Activated naive CD4-positive, alpha-beta T cell treated with anti-CD3 and anti-CD28 coated beads, Interleukin-2, amount 10 ng/mL, durations not matched to agents 7 days and 5 days (primary cell): ENCODE measurements at regions not wholly inside any gene's neighbourhood (a gene's known extent, or its start where the extent isn't known, plus 50 kb on each side); places are given as distances from the start of the nearest gene placed in this dataset.

Experiments used
- CTCF ChIA-PET: fragments of 350-600 bp; sonication (Branson Sonifier 250); formaldehyde crosslinking; loops from one replicate; lab custom pipeline; 2021; ENCODE audit warnings: antibody characterized with exemption; lab: Charles Lee
- DNase-seq: peaks from one replicate; pipeline ENCODE4 v3.0.0-alpha.2; 2020
- H3K27ac Mint-ChIP-seq: one replicate; pipeline ENCODE4 v1.8.0; 2021; ENCODE audit warnings: mild to moderate bottlenecking, moderate library complexity, mixed read lengths
- H3K27me3 Mint-ChIP-seq: one replicate; pipeline ENCODE4 v1.8.0; 2021; ENCODE audit warnings: mild to moderate bottlenecking, mixed read lengths
- H3K36me3 Mint-ChIP-seq: one replicate; pipeline ENCODE4 v1.8.0; 2021; ENCODE audit warnings: mixed read lengths
- H3K4me1 Mint-ChIP-seq: one replicate; pipeline ENCODE4 v1.8.0; 2021; ENCODE audit warnings: mixed read lengths
- H3K4me3 Mint-ChIP-seq: one replicate; pipeline ENCODE4 v1.8.0; 2021; ENCODE audit warnings: mild to moderate bottlenecking, moderate library complexity, mixed read lengths
- H3K9me3 Mint-ChIP-seq: one replicate; pipeline ENCODE4 v1.8.0; 2021; ENCODE audit warnings: mixed read lengths

DNA sequence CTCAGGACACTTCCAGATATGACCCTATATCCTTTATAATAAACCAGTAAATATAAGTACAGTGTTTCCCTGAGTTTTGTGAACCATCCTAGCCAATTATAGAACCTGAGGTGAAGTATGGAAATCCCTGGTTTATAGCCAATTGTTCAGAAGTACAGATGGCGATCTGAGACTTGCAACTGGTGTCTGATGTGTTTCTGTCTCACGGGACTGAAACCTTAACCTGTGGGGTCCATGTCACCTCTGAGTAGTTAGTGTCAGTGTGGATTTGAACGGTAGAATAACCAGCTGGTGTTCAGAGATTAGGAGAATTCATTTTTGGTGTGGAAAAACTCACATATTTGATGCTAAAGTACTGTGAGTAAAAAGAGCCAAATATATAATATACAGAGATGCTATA is 606.6 kb downstream of the MAFB start:
- no peak overlapping the region for H3K4me3 Mint-ChIP-seq
- H3K27me3 Mint-ChIP-seq, result no peaks in the 10 kb centered on the region
- no peaks in the 10 kb centered on the region for H3K36me3 Mint-ChIP-seq
- no peak for DNase-seq
- no peaks in the 10 kb centered on the region for H3K9me3 Mint-ChIP-seq
- no peaks in the 10 kb centered on the region for H3K4me1 Mint-ChIP-seq
- H3K27ac Mint-ChIP-seq, result no peak overlapping the region
- CTCF ChIA-PET, result no interaction called here

DNA sequence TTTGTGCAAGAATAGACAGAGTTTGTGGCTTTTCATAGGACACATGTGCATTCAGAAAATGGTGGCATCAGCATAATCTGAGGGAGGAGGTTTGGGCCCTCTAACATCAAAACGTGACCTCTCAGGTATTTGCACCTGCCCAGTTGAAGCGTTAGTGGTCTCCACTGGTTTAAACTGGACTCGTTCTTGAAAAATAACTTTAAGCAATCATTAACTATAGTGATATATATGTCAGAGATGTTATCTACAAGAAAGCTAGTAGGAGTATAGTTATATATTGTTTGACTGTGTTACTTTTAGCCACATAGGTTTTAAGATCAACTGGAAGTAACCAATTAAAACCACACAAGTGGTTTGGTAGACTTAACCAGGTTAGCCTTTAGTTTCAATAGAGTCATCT is 607.4 kb downstream of the MAFB start:
- Mint-ChIP-seq H3K27me3 (no peaks in the 10 kb centered on the region), H3K27ac (no peak overlapping the region), H3K36me3 (no peaks in the 10 kb centered on the region), H3K4me1 (no peaks in the 10 kb centered on the region), H3K9me3 (no peaks in the 10 kb centered on the region), H3K4me3 (no peak overlapping the region)
- CTCF ChIA-PET, result no interaction called here
- no peak for DNase-seq

DNA sequence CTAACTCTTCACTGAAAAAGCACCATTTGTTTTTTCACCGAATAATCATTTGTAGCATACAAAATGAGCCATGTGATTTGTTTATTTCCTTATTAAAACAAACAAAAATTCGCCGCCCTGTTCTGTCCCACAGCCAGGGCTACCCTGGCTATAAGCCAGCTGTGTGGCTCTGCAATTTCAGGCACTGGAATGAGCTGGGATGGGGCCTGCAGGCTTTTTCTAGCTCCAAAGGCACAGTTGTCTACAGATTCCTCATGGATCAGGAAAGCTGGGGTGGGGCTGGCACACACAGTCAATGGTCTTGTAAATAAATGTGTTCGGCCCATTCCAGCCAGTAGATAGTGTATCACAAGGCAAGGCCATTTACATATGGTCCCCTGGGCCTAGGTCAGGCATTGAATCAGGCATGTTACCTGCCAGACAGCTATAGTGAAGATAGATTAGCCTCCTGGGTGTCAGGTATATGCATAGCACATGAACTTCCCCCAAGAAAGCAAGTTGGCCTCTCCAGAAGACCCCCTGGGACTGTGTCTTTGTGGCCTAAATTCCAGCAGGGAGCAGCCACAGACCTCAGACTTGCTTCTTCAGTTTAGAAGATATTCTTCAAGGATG is 608.9 kb downstream of the MAFB start:
- H3K4me3 Mint-ChIP-seq, result no peak overlapping the region
- no peak overlapping the region for H3K27ac Mint-ChIP-seq
- CTCF ChIA-PET, result no interaction called here
- no peaks in the 10 kb centered on the region for H3K27me3 Mint-ChIP-seq
- no peaks in the 10 kb centered on the region for H3K9me3 Mint-ChIP-seq
- H3K4me1 Mint-ChIP-seq, result no peaks in the 10 kb centered on the region
- H3K36me3 Mint-ChIP-seq, result no peaks in the 10 kb centered on the region
- DNase-seq, result no peak

DNA sequence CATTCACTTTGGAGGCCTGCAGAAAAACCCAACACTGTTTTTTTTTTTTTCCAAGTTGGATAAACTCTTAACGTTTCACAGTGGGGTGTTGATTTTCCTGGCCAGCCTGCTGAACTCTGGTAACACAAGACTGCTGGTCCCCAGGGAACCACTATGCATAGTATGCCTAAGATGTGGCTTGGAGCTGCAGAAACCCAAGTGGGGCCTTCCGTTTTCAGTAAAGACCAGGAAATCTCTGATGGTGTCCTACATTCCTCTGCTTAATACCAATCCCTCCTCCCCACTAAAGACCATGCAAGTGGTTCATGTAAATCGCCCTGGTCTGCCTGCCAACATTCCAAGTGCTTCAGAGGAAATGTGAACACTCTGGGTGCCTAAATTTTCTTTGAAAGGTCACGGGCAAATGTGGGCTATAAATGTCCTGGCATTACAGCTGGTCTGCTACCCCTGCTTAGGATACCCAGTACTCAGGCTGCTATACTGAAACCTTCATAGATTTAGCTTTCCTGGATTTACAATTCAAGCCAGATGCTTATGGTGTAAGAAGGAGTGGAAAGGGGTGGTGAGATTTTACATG is 615.4 kb downstream of the MAFB start:
- Mint-ChIP-seq H3K27ac (no peak overlapping the region), H3K4me1 (no peaks in the 10 kb centered on the region)
- CTCF ChIA-PET, result no interaction called here

DNA sequence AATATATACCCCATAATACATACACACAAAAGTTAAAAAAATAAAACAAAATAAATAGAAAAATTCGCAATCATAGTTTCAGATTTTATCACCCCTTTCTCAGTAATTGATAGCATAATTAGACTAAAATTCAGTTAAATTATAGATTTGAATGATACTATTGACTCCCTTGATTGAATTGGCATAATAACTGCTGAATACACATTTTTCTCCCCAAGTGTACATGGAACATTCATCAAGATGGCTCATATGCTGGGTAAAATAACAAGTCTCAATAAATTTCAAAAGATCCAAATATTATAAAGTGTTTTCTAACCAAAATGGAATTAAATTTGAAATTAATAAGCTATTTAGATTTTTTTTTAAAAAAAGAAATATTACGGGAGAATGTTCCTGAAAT is 616.1 kb downstream of the MAFB start:
- H3K4me1 Mint-ChIP-seq, result no peaks in the 10 kb centered on the region
- no peaks in the 10 kb centered on the region for H3K27me3 Mint-ChIP-seq
- no peak overlapping the region for H3K27ac Mint-ChIP-seq
- H3K36me3 Mint-ChIP-seq, result no peaks in the 10 kb centered on the region
- H3K9me3 Mint-ChIP-seq, result no peaks in the 10 kb centered on the region
- CTCF ChIA-PET, result no interaction called here
- no peak for DNase-seq
- H3K4me3 Mint-ChIP-seq, result no peak overlapping the region

More for the DNA sequence above, 615.4 kb downstream of the MAFB start:
- H3K36me3 Mint-ChIP-seq, result no peaks in the 10 kb centered on the region
- H3K9me3 Mint-ChIP-seq, result no peaks in the 10 kb centered on the region
- no peak for DNase-seq
- no peak overlapping the region for H3K4me3 Mint-ChIP-seq
- no peaks in the 10 kb centered on the region for H3K27me3 Mint-ChIP-seq

DNA sequence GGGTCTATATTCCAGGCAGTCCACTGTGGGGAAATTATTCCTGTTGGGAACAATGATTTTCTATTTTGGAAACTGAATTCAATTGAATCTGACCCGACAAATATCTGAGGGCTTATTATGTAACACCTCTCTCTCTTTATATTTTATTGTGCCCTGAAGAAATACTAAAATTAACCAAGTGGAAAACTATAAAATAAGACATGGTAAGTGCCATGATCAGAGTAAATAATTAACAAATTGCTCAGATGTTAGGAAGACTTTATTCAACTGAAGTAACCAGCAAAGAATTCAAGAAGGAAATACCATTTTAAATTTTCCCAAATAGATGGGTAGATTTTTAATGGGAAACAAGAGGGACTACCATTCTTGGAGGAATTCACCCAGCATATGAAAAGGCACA is 632.9 kb downstream of the MAFB start:
- no peak overlapping the region for H3K27ac Mint-ChIP-seq
- peaks cover 6% of the 10 kb centered on the region for H3K9me3 Mint-ChIP-seq
- H3K36me3 Mint-ChIP-seq, result no peaks in the 10 kb centered on the region
- no peak for DNase-seq
- CTCF ChIA-PET, result no interaction called here
- H3K4me1 Mint-ChIP-seq, result no peaks in the 10 kb centered on the region
- no peak overlapping the region for H3K4me3 Mint-ChIP-seq
- H3K27me3 Mint-ChIP-seq, result no peaks in the 10 kb centered on the region

DNA sequence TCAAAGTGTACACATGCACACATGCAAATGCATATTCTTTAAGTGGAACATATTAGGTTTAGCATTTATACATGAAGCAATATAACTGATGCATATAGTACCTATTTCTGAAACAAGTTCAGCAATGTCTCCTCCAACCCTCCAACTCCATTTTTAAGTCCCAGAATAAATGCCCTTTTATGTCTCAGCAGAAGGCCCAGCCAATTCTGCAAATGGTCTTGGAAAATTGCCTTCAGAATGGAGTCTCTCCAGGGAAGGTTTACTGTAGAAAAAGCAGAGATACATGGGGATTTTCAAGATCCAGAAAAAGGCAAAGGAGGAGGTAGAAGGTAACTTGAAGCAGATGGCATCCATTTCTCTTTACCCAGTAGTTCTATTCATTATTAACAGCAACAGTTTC is 633.3 kb downstream of the MAFB start:
- no peak overlapping the region for H3K27ac Mint-ChIP-seq
- no peaks in the 10 kb centered on the region for H3K27me3 Mint-ChIP-seq
- H3K9me3 Mint-ChIP-seq, result peaks cover 6% of the 10 kb centered on the region
- H3K36me3 Mint-ChIP-seq, result no peaks in the 10 kb centered on the region
- CTCF ChIA-PET, result no interaction called here
- H3K4me3 Mint-ChIP-seq, result no peak overlapping the region
- no peaks in the 10 kb centered on the region for H3K4me1 Mint-ChIP-seq
- no peak for DNase-seq

DNA sequence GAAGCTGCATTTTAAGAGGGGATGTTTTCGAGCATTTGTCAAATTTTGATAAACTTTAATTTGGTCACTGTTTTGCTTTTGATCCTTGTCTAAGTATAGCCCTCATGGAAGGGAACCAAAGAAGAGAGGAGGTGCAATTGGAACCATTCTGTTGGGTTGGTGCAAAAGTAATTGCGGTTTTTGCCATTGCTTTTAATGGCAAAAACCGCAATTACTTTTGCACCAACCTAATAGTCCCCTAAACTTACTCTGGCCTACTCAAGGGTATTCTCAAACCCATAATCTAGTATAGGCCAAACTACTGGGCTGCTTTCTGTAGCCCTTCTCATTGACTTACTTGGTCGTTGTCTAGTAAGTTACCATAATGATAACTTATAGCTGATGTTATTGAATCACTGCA is 634.7 kb downstream of the MAFB start:
- no peaks in the 10 kb centered on the region for H3K4me1 Mint-ChIP-seq
- no peak overlapping the region for H3K4me3 Mint-ChIP-seq
- peaks cover 4% of the 10 kb centered on the region for H3K9me3 Mint-ChIP-seq
- no peaks in the 10 kb centered on the region for H3K27me3 Mint-ChIP-seq
- CTCF ChIA-PET, result interaction anchor here (0.7 kb wide), 1 partner anchor 22 kb away, joined by 3 read pairs; no protein-coding TSS in a partner anchor
- no peak overlapping the region for H3K27ac Mint-ChIP-seq
- DNase-seq, result no peak
- no peaks in the 10 kb centered on the region for H3K36me3 Mint-ChIP-seq

DNA sequence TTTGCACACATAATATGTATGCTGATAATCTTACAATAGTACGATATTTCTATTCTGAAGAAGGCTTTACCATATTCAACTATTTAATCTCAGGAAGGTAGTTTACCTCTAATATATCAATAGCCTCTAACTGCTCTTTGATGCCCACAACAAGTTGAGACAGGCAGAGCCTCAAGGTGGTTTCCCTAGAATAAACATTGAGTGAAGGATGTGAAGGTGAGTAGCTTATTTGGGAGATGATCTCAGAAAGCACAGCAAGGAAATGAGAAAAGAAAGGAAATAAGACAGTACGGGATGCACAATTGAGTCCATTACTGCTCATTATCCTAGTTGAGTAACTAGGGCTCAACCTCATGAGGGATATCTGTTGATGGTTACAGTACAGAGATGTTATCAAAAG is 638.4 kb downstream of the MAFB start:
- DNase-seq, result no peak
- CTCF ChIA-PET, result interaction anchor here (1.1 kb wide), 1 partner anchor 28 kb away, joined by 3 read pairs; no protein-coding TSS in a partner anchor
- Mint-ChIP-seq H3K27ac (no peak overlapping the region), H3K4me3 (no peak overlapping the region), H3K4me1 (no peaks in the 10 kb centered on the region), H3K36me3 (no peaks in the 10 kb centered on the region), H3K9me3 (peaks cover 4% of the 10 kb centered on the region), H3K27me3 (no peaks in the 10 kb centered on the region)

DNA sequence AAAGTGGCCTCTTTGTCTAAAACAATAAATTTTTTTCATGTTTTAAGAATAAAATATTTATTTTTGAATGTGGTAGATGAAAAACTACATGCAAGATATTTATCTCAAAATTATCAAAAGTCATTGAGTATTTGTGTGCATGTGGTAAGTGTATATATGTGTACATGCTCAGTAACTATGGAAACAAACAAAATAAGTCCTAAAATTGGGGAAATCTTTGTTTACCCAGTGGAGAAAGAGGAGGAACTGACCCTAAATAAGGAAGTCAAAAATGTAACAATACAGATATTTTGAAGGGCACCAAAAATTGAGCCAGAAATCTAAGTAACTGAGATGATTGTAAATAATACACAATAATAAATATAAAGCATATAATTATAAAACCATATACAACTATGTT is 639.2 kb downstream of the MAFB start:
- Mint-ChIP-seq H3K27ac (no peak overlapping the region), H3K27me3 (no peaks in the 10 kb centered on the region), H3K4me1 (no peaks in the 10 kb centered on the region), H3K36me3 (no peaks in the 10 kb centered on the region), H3K9me3 (peaks cover 4% of the 10 kb centered on the region), H3K4me3 (no peak overlapping the region)
- DNase-seq, result no peak
- CTCF ChIA-PET, result no interaction called here

DNA sequence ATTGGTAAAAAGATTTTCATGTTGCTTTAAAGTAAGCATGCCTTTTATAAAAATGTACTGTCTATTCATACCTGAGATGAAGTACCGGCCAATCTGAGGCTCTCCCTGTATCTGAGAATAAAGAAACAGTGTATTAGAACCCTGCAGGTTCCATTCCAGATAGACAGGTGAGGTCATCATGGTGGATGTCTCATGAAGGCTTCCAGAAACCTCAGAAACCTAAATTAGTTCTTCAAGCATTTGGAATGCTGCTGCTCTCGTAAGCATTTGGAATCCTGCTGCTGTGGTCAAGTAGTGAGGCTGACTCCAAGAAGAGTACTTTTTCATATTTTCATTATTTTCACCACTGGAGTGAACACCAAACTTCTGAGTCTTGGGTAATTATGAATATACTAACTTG is 642.3 kb downstream of the MAFB start:
- DNase-seq, result no peak
- H3K4me3 Mint-ChIP-seq, result no peak overlapping the region
- H3K36me3 Mint-ChIP-seq, result no peaks in the 10 kb centered on the region
- no peaks in the 10 kb centered on the region for H3K27me3 Mint-ChIP-seq
- CTCF ChIA-PET, result no interaction called here
- H3K27ac Mint-ChIP-seq, result no peak overlapping the region
- no peaks in the 10 kb centered on the region for H3K4me1 Mint-ChIP-seq
- no peaks in the 10 kb centered on the region for H3K9me3 Mint-ChIP-seq

DNA sequence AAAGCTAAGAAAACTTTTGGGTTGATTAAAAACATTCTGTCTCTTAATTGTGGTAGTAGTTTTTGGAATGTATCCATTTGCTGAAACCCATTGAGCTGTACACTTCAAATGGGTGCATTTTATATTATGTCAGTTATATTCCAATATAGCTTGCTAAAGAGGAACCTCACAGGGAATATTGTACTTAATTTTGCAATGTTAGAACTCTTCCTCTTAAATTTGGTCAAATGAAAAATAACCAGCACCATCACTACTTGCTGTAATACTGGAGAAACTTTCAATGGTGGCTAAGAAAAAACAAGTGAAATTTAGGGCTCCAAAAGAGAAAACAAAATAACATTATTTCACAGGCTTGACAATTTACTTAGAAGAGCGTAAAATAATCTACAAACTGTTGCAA is 651.5 kb downstream of the MAFB start:
- no peaks in the 10 kb centered on the region for H3K27me3 Mint-ChIP-seq
- CTCF ChIA-PET, result no interaction called here
- no peaks in the 10 kb centered on the region for H3K36me3 Mint-ChIP-seq
- no peak overlapping the region for H3K27ac Mint-ChIP-seq
- no peak for DNase-seq
- no peaks in the 10 kb centered on the region for H3K4me1 Mint-ChIP-seq
- H3K4me3 Mint-ChIP-seq, result no peak overlapping the region
- no peaks in the 10 kb centered on the region for H3K9me3 Mint-ChIP-seq

DNA sequence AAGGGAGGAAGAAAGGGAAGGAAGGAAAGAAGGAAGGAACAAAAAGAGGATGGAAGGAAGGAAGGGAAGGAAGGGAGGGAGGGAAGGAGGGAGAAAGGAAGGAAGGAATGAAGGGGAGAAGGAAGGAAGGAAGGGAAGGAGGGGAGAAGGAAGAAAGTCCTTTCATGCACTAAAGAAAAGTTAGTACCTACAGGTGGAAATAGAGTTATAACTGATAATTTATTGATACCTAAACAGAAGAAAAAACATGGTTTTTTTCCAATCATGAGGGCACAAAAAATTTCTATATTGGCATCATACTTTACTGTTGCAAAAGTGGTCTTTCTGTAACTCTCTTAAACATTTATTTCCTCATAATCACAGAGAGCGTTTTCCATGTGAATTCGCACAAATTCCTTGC is 659.4 kb downstream of the MAFB start:
- Mint-ChIP-seq H3K36me3 (no peaks in the 10 kb centered on the region), H3K9me3 (peaks cover 3% of the 10 kb centered on the region), H3K4me3 (no peak overlapping the region), H3K4me1 (no peaks in the 10 kb centered on the region), H3K27ac (no peak overlapping the region), H3K27me3 (no peaks in the 10 kb centered on the region)
- DNase-seq, result no peak
- CTCF ChIA-PET, result no interaction called here

DNA sequence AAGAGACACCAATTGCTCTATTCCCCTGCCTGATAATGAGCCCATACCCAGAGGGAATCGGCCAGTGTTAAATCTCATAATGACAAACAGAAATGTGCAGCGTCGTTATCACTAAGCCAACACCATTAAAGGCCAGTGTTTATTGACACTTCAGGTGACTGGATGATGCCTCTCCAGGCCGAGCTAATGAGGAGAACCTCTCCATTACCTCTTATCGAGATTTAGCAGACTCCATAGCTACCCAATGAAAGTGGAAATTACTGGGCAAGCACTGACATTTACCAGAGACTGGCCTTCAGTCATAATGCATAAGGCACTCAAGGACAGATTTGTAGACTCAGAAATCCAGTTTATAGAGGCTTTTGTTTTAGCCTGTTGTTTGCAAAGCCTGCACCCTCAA is 669.5 kb downstream of the MAFB start:
- CTCF ChIA-PET, result no interaction called here
- no peak for DNase-seq
- Mint-ChIP-seq H3K4me3 (no peak overlapping the region), H3K27me3 (no peaks in the 10 kb centered on the region), H3K27ac (no peak overlapping the region), H3K4me1 (no peaks in the 10 kb centered on the region), H3K36me3 (no peaks in the 10 kb centered on the region), H3K9me3 (no peaks in the 10 kb centered on the region)

DNA sequence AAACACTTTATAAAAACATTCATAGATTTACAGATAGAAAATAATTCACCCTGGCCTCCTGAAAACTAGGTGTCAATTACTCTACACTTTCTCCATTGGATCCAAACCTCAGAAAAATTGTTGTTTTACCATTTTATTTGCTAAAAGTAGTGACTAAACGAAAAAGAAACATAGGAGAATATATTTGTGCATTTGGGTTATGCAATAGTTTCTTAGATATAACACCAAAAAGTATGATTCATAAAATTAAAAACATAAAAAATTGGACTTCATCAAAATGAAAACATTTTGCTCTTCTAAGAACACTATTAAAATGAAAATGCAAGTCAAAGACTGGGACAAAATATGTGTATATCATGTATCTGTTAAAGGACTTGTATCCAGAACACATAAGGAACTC is 671.3 kb downstream of the MAFB start:
- H3K4me1 Mint-ChIP-seq, result no peaks in the 10 kb centered on the region
- H3K27me3 Mint-ChIP-seq, result no peaks in the 10 kb centered on the region
- CTCF ChIA-PET, result no interaction called here
- H3K36me3 Mint-ChIP-seq, result no peaks in the 10 kb centered on the region
- H3K9me3 Mint-ChIP-seq, result peaks cover 2% of the 10 kb centered on the region
- no peak for DNase-seq
- no peak overlapping the region for H3K27ac Mint-ChIP-seq
- no peak overlapping the region for H3K4me3 Mint-ChIP-seq
